ENCODE measurements at regions not wholly inside any gene's neighbourhood (a gene's known extent, or its start where the extent isn't known, plus 50 kb on each side); places are given as distances from the start of the nearest gene placed in this dataset.

GRCh38 chr14:85911044-85911443 is 381.1 kb downstream of the FLRT2 start:
- TF ChIP-seq POLR2AphosphoS5 (IDR thresholded peaks at IDR 0.05; ENCODE audit: low read depth, low read length): no peak
- no peak for TF ChIP-seq REST (IDR thresholded peaks at IDR 0.05; ENCODE audit: insufficient read depth in 1 of 2, low read depth in 2 of 2, low read length in 2 of 2)
- TF ChIP-seq FOXP2 (optimal IDR thresholded peaks at IDR 0.05; ENCODE audit: borderline replicate concordance, extremely low read depth, extremely low read length, insufficient read depth): no peak
- no peak for TF ChIP-seq SIN3A (IDR thresholded peaks at IDR 0.05; ENCODE audit: borderline replicate concordance, insufficient read depth, low read length)
- TF ChIP-seq TAF1 (IDR thresholded peaks at IDR 0.05; ENCODE audit: borderline replicate concordance, insufficient read depth, low read length): no peak

- no peak for TF ChIP-seq REST (IDR thresholded peaks at IDR 0.05; ENCODE audit: insufficient read depth in 1 of 2, low read depth in 2 of 2, low read length in 2 of 2)
Measured at GRCh38 chr14:85909581-85909980, 379.6 kb downstream of the FLRT2 start.

GRCh38 chr14:85907536-85907935 is 377.6 kb downstream of the FLRT2 start:
- TF ChIP-seq POLR2AphosphoS5 (IDR thresholded peaks at IDR 0.05; ENCODE audit: low read depth, low read length): no peak
- no peak for TF ChIP-seq REST (IDR thresholded peaks at IDR 0.05; ENCODE audit: insufficient read depth in 1 of 2, low read depth in 2 of 2, low read length in 2 of 2)
- no peak for TF ChIP-seq FOXP2 (optimal IDR thresholded peaks at IDR 0.05; ENCODE audit: borderline replicate concordance, extremely low read depth, extremely low read length, insufficient read depth)
- no peak for TF ChIP-seq TAF1 (IDR thresholded peaks at IDR 0.05; ENCODE audit: borderline replicate concordance, insufficient read depth, low read length)
- TF ChIP-seq SIN3A (IDR thresholded peaks at IDR 0.05; ENCODE audit: borderline replicate concordance, insufficient read depth, low read length): no peak

DNA sequence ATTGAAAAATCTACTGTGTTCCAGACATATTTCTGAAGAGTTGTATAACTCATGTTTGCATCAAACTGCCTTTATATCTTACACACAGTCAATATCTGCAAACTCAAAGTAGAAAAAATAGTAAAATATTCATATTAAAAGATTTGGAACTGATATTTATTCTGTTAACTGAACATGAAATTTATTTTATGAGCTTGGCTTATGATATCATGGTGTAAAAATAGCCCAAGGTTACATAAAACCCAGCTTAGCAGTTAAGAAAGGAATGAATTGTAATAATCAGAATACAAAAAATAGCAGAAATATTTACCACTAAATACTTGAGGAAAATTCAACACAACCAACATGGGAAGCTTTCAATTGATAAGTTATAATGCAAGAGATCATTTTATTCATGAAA is 367.9 kb downstream of the FLRT2 start:
- no peak for TF ChIP-seq TAF1 (IDR thresholded peaks at IDR 0.05; ENCODE audit: borderline replicate concordance, insufficient read depth, low read length)
- TF ChIP-seq REST (IDR thresholded peaks at IDR 0.05; ENCODE audit: insufficient read depth in 1 of 2, low read depth in 2 of 2, low read length in 2 of 2): no peak
- no peak for TF ChIP-seq FOXP2 (optimal IDR thresholded peaks at IDR 0.05; ENCODE audit: borderline replicate concordance, extremely low read depth, extremely low read length, insufficient read depth)
- TF ChIP-seq POLR2AphosphoS5 (IDR thresholded peaks at IDR 0.05; ENCODE audit: low read depth, low read length): no peak
- TF ChIP-seq SIN3A (IDR thresholded peaks at IDR 0.05; ENCODE audit: borderline replicate concordance, insufficient read depth, low read length): no peak

DNA sequence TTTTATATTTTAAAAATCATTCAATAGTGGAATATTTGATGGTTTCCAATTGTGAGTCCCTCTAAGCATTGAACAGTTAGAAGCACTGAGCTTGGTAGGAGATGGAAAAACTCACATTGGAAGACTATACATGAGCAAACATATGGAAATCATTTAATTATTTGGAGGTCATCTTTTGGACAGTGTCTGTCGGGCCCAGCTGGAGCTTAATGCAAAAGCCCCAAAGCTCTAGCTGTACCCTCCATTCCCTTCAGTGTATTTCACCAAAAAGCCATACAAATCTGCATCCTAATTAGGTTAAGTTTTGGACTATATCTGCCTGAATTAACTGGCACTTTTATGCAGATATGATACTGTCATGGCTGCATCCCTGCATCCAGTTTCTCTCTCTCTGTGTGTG is 365.7 kb downstream of the FLRT2 start:
- TF ChIP-seq FOXP2 (optimal IDR thresholded peaks at IDR 0.05; ENCODE audit: borderline replicate concordance, extremely low read depth, extremely low read length, insufficient read depth) (no peak), POLR2AphosphoS5 (IDR thresholded peaks at IDR 0.05; ENCODE audit: low read depth, low read length) (no peak), SIN3A (IDR thresholded peaks at IDR 0.05; ENCODE audit: borderline replicate concordance, insufficient read depth, low read length) (no peak), TAF1 (IDR thresholded peaks at IDR 0.05; ENCODE audit: borderline replicate concordance, insufficient read depth, low read length) (no peak)

All from PFSK-1 (cell line).